HL-60 (cell line): ENCODE measurements at regions not wholly inside any gene's neighbourhood (a gene's known extent, or its start where the extent isn't known, plus 50 kb on each side); places are given as distances from the start of the nearest gene placed in this dataset.

ENCODE experiments used
- DNase-seq, 2 experiments: peaks; one replicate each; pipeline ENCODE4 v3.0.0-alpha.2; 2010 to 2020; ENCODE audit warnings: low read depth in 1 of 2, low spot score in 1 of 2
- H3K27ac ChIP-seq: fragments of 250-450 bp; sonication (Bioruptor Pico); replicated peaks from 2 replicates; pipeline ENCODE4 v1.5.1; 2020; ENCODE audit warnings: mild to moderate bottlenecking, moderate library complexity
- H3K27me3 ChIP-seq: fragments of 250-450 bp; sonication (Bioruptor Pico); 2 replicates; pipeline ENCODE4 v1.5.1; 2021; ENCODE audit warnings: mild to moderate bottlenecking, moderate library complexity; ENCODE audit not compliant: insufficient read depth, poor library complexity, severe bottlenecking
- H3K4me3 ChIP-seq: replicated peaks from 2 replicates; pipeline ENCODE4 v1.5.1; 2011; ENCODE audit warnings: mild to moderate bottlenecking, control low read depth, low read length; ENCODE audit not compliant: insufficient read depth
- CTCF ChIP-seq: IDR thresholded peaks from one replicate; pipeline ENCODE4 v1.5.1; 2011; ENCODE audit warnings: low read length, control low read depth, inconsistent platforms; ENCODE audit not compliant: insufficient read depth
- GABPA ChIP-seq: IDR thresholded peaks from 2 replicates; pipeline ENCODE4 v1.6.1; 2012; ENCODE audit warnings: low read depth
- POLR2AphosphoS5 ChIP-seq: IDR thresholded peaks from 2 replicates; pipeline ENCODE4 v1.6.1; 2012; ENCODE audit warnings: low read depth
- REST ChIP-seq: IDR thresholded peaks from 2 replicates; pipeline ENCODE4 v1.6.1; 2012; ENCODE audit warnings: low read depth; ENCODE audit not compliant: insufficient replicate concordance
- SPI1 ChIP-seq: IDR thresholded peaks from 2 replicates; pipeline ENCODE4 v1.6.1; 2012; ENCODE audit warnings: low read depth, mild to moderate bottlenecking, borderline replicate concordance

GRCh38 chr9:27659001-27659400 is 85.7 kb upstream of the C9orf72 start:
- DNase-seq = no peak
- no peak overlapping the region for H3K4me3 ChIP-seq
- no peak overlapping the region for H3K27ac ChIP-seq
- H3K27me3 ChIP-seq = no peaks in the 10 kb centered on the region
- TF ChIP-seq CTCF = no peak

- no peak for TF ChIP-seq CTCF
- TF ChIP-seq REST = no peak
- TF ChIP-seq POLR2AphosphoS5 = no peak
- TF ChIP-seq SPI1 = no peak
- TF ChIP-seq GABPA = no peak
- H3K27me3 ChIP-seq = no peaks in the 10 kb centered on the region
- H3K27ac ChIP-seq = no peak overlapping the region
- DNase-seq = no peak
- no peak overlapping the region for H3K4me3 ChIP-seq
These were observed 86.3 kb upstream of the C9orf72 start for GRCh38 chr9:27659571-27659970.

GRCh38 chr9:27660148-27660547 is 86.9 kb upstream of the C9orf72 start:
- no peaks in the 10 kb centered on the region for H3K27me3 ChIP-seq
- DNase-seq = no peak
- TF ChIP-seq CTCF = no peak
- no peak for TF ChIP-seq REST
- no peak for TF ChIP-seq POLR2AphosphoS5
- TF ChIP-seq GABPA = no peak
- TF ChIP-seq SPI1 = no peak
- H3K27ac ChIP-seq = no peak overlapping the region
- H3K4me3 ChIP-seq = no peak overlapping the region

GRCh38 chr9:27663526-27663925 is 90.2 kb upstream of the C9orf72 start:
- no peaks in the 10 kb centered on the region for H3K27me3 ChIP-seq
- DNase-seq = no peak
- no peak for TF ChIP-seq CTCF
- no peak for TF ChIP-seq POLR2AphosphoS5
- TF ChIP-seq REST = no peak
- H3K4me3 ChIP-seq = no peak overlapping the region
- no peak overlapping the region for H3K27ac ChIP-seq
